Peyer's patch (tissue), 4 donors: ENCODE measurements at regions not wholly inside any gene's neighbourhood (a gene's known extent, or its start where the extent isn't known, plus 50 kb on each side); places are given as distances from the start of the nearest gene placed in this dataset.
A peak's percentile ranks its signal among the peaks of the same experiment; 100 is the strongest.

ENCODE experiments used
- DNase-seq, 3 donors: peaks; one replicate each; pipeline ENCODE4 v3.0.0-alpha.2; 2017 to 2019
- H3K27ac ChIP-seq, 4 donors: fragments of 200-600 bp; sonication (generic); one replicate each; pipeline ENCODE4 v1.5.1; 2016 to 2019
- H3K27me3 ChIP-seq, 2 donors: fragments of 200-600 bp; sonication (generic); one replicate each; pipeline ENCODE4 v1.5.1; 2019
- H3K36me3 ChIP-seq, 3 donors: fragments of 200-600 bp; sonication (generic); one replicate each; pipeline ENCODE4 v1.5.1; 2016 to 2019
- H3K4me1 ChIP-seq, 4 donors: fragments of 200-600 bp; sonication (generic); one replicate each; pipeline ENCODE4 v1.5.1; 2016 to 2019
- H3K4me3 ChIP-seq, 4 donors: fragments of 200-600 bp; sonication (generic); 1 replicate in 3 of 4; 2 replicates in 1 of 4; pipeline ENCODE4 v1.5.1; 2016 to 2019; ENCODE audit warnings: mild to moderate bottlenecking in 1 of 4
- H3K9me3 ChIP-seq, 4 donors: fragments of 200-600 bp; sonication (generic); one replicate each; pipeline ENCODE4 v1.5.1; 2016 to 2019; ENCODE audit warnings: mild to moderate bottlenecking in 1 of 4
- POLR2A ChIP-seq, 2 donors: fragments of 450-650 bp; IDR thresholded peaks; one replicate each; pipeline ENCODE4 v1.5.1; 2017; ENCODE audit warnings: antibody characterized with exemption in 2 of 2, mild to moderate bottlenecking in 2 of 2, moderate library complexity in 2 of 2
- TF ChIP-seq, protein P1 (sequence below), 6 experiments: fragments of 450-650 bp in 4 of 6; fragments of 200-600 bp in 2 of 6; sonication (generic) in 1 of 6; IDR thresholded peaks; one replicate each; pipeline ENCODE4 v1.5.1; 2017 to 2019; ENCODE audit warnings: antibody characterized with exemption in 6 of 6, mild to moderate bottlenecking in 3 of 6, moderate library complexity in 1 of 6

GRCh38 chr10:56856569-56856968 lies 495.5 kb upstream of the ZWINT start:
- Histone ChIP-seq H3K4me1 (no peaks in the 10 kb centered on the region), H3K36me3 (no peaks in the 10 kb centered on the region), H3K9me3 (no peaks in the 10 kb centered on the region), H3K4me3 (no peak overlapping the region), H3K27me3 (no peaks in the 10 kb centered on the region), H3K27ac (no peak overlapping the region)
- TF ChIP-seq, protein P1, sequence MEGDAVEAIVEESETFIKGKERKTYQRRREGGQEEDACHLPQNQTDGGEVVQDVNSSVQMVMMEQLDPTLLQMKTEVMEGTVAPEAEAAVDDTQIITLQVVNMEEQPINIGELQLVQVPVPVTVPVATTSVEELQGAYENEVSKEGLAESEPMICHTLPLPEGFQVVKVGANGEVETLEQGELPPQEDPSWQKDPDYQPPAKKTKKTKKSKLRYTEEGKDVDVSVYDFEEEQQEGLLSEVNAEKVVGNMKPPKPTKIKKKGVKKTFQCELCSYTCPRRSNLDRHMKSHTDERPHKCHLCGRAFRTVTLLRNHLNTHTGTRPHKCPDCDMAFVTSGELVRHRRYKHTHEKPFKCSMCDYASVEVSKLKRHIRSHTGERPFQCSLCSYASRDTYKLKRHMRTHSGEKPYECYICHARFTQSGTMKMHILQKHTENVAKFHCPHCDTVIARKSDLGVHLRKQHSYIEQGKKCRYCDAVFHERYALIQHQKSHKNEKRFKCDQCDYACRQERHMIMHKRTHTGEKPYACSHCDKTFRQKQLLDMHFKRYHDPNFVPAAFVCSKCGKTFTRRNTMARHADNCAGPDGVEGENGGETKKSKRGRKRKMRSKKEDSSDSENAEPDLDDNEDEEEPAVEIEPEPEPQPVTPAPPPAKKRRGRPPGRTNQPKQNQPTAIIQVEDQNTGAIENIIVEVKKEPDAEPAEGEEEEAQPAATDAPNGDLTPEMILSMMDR (IDR thresholded peaks at IDR 0.05): no peak
- no peak for TF ChIP-seq POLR2A (IDR thresholded peaks at IDR 0.05)
- DNase-seq: no peak

GRCh38 chr10:56844978-56845529 lies 484.0 kb upstream of the ZWINT start:
- no peak for TF ChIP-seq POLR2A (IDR thresholded peaks at IDR 0.05)
- TF ChIP-seq, protein P1 (IDR thresholded peaks at IDR 0.05): no peak
- Histone ChIP-seq H3K27ac (no peak overlapping the region), H3K4me3 (no peak overlapping the region), H3K36me3 (no peaks in the 10 kb centered on the region), H3K9me3 (no peaks in the 10 kb centered on the region), H3K4me1 (no peaks in the 10 kb centered on the region), H3K27me3 (no peaks in the 10 kb centered on the region)
- DNase-seq: no peak

- no peak overlapping the region for H3K27ac ChIP-seq
- no peaks in the 10 kb centered on the region for H3K9me3 ChIP-seq
- DNase-seq: no peak
- H3K4me1 ChIP-seq: no peaks in the 10 kb centered on the region
- TF ChIP-seq, protein P1 (IDR thresholded peaks at IDR 0.05): no peak
- TF ChIP-seq POLR2A (IDR thresholded peaks at IDR 0.05): no peak
- H3K4me3 ChIP-seq: no peak overlapping the region
- no peaks in the 10 kb centered on the region for H3K27me3 ChIP-seq
- H3K36me3 ChIP-seq: no peaks in the 10 kb centered on the region
Measured at GRCh38 chr10:56836659-56837058, 475.6 kb upstream of the ZWINT start.

DNA sequence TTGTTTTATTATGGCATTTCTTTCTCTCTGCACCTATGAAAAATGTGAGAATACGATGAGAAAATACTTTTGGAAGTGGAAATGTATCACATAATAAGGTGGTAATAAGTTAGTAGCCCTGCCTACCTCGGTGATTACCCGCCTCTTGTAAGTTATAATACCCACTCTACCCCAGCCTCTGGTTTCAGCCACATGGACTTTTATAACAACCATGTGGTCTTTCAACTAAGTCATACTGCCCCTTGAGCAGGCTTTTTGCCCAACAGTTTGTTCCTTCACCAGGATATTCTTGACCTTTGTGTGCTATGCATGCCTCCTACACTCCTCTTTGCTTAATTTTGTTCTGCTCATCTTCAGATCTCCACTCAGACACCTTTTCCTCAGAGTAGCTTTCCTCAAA lies 470.6 kb upstream of the ZWINT start:
- Histone ChIP-seq H3K27me3 (no peaks in the 10 kb centered on the region), H3K4me3 (no peak overlapping the region), H3K9me3 (no peaks in the 10 kb centered on the region), H3K27ac (no peak overlapping the region), H3K4me1 (no peaks in the 10 kb centered on the region), H3K36me3 (no peaks in the 10 kb centered on the region)
- no peak for DNase-seq
- TF ChIP-seq, protein P1 (IDR thresholded peaks at IDR 0.05): no peak
- no peak for TF ChIP-seq POLR2A (IDR thresholded peaks at IDR 0.05)

DNA sequence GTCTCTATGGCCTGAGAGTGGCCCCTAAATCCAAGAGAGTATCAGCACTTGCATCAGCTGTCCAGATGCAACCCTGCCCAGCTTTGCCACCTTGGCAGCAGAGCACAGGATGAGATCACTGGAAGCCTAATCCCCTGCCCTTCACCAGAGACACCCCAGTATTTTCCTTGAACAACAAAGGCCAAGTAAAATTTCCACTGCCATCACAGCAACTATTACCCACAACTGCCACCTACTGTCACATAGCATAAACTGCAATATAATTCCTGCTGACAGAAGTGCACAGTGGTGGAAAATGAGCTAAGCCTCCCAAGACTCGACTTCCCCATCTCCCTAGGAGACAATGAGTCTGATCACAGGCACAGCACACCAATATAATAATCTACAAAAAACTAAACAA lies 462.8 kb upstream of the ZWINT start:
- peaks cover 0 to 7% (median 1%) of the 10 kb centered on the region in 4 donors for H3K9me3 ChIP-seq
- no peak for TF ChIP-seq POLR2A (IDR thresholded peaks at IDR 0.05)
- TF ChIP-seq, protein P1 (IDR thresholded peaks at IDR 0.05): peak in 4 of 6 experiments; percentile 7 to 33 (median 16)

GRCh38 chr10:56805022-56805421 lies 444.0 kb upstream of the ZWINT start:
- TF ChIP-seq POLR2A (IDR thresholded peaks at IDR 0.05): no peak
- Histone ChIP-seq H3K9me3 (no peaks in the 10 kb centered on the region), H3K36me3 (no peaks in the 10 kb centered on the region), H3K4me1 (no peaks in the 10 kb centered on the region), H3K27me3 (no peaks in the 10 kb centered on the region), H3K4me3 (no peak overlapping the region), H3K27ac (no peak overlapping the region)
- no peak for DNase-seq

More for the DNA sequence above, 462.8 kb upstream of the ZWINT start:
- Histone ChIP-seq H3K4me3 (no peak overlapping the region), H3K4me1 (no peaks in the 10 kb centered on the region), H3K27me3 (no peaks in the 10 kb centered on the region), H3K36me3 (no peaks in the 10 kb centered on the region), H3K27ac (no peak overlapping the region)
- DNase-seq: no peak
